A549 (cell line): ENCODE measurements at regions not wholly inside any gene's neighbourhood (a gene's known extent, or its start where the extent isn't known, plus 50 kb on each side); places are given as distances from the start of the nearest gene placed in this dataset.

Experiments
- ATAC-seq, 2 experiments: fragments of 200-7000 bp in 1 of 2; fragments of >200 bp in 1 of 2; cut with Nextera tagmentation in 1 of 2; cut with Tn5 transposase in 1 of 2; 3 replicates each; pipeline versions ENCODE4 v1.8.0 to v1.9.1; 2018 to 2020; ENCODE audit warnings: mild to moderate bottlenecking in 1 of 2, moderate library complexity in 1 of 2
- CTCF ChIA-PET: fragments of 300-600 bp; sonication (Branson Sonifier 250); formaldehyde crosslinking; extraction: SDS; loops from one replicate; lab custom pipeline; 2021; ENCODE audit warnings: antibody characterized with exemption, inconsistent platforms; lab: Yijun Ruan, JAX
- POLR2A ChIA-PET: fragments of 350-600 bp; formaldehyde crosslinking; extraction: SDS; loops from one replicate; lab custom pipeline; 2021; ENCODE audit warnings: antibody characterized with exemption, inconsistent platforms; lab: Yijun Ruan, JAX
- DNase-seq, 2 experiments: peaks; one replicate each; pipeline versions ENCODE4 v3.0.0 to v3.0.0-alpha.2; 2011 to 2016; ENCODE audit warnings: low read depth in 1 of 2, low spot score in 1 of 2
- FAIRE-seq: peaks from 2 replicates; lab custom pipeline; 2011; peaks lifted over from hg19 to GRCh38; lab: Jason Lieb, UNC
- H3K27ac ChIP-seq, 2 experiments: fragments of >200 bp; sonication (Bioruptor Twin); formaldehyde crosslinking; 3 replicates each; pipeline ENCODE4 v1.5.1; 2016 to 2017
- H3K4me1 ChIP-seq: fragments of >200 bp; sonication (Bioruptor Twin); formaldehyde crosslinking; 3 replicates; pipeline ENCODE4 v1.6.1; 2016
- H3K4me2 ChIP-seq: fragments of >200 bp; sonication (Bioruptor Twin); formaldehyde crosslinking; 3 replicates; pipeline ENCODE4 v1.6.1; 2016
- H3K4me3 ChIP-seq: fragments of >200 bp; sonication (Bioruptor Twin); formaldehyde crosslinking; 3 replicates; pipeline ENCODE4 v1.5.1; 2016
- H3K9me3 ChIP-seq: fragments of >200 bp; sonication (Bioruptor Twin); formaldehyde crosslinking; 3 replicates; pipeline ENCODE4 v1.6.1; 2016
- ATOH8 ChIP-seq: fragments of 250-450 bp; sonication (Bioruptor Pico); IDR thresholded peaks from 2 replicates; pipeline ENCODE4 v1.5.0; 2020; ENCODE audit warnings: low read depth, mild to moderate bottlenecking, moderate library complexity
- CBX8 ChIP-seq: fragments of 200-600 bp; sonication (generic); IDR thresholded peaks from 2 replicates; pipeline ENCODE4 v1.6.1; 2016
- EHF ChIP-seq: fragments of 250-450 bp; sonication (Bioruptor Pico); IDR thresholded peaks from 2 replicates; pipeline ENCODE4 v1.5.0; 2020; ENCODE audit warnings: mild to moderate bottlenecking
- FOSB ChIP-seq: fragments of 250-450 bp; sonication (Bioruptor Pico); IDR thresholded peaks from 2 replicates; pipeline ENCODE4 v1.5.0; 2020; ENCODE audit warnings: mild to moderate bottlenecking, moderate library complexity
- FOSL2 ChIP-seq, 2 experiments: fragments of 450-650 bp in 1 of 2; fragments of >200 bp in 1 of 2; sonication (Bioruptor Twin) in 1 of 2; formaldehyde crosslinking; IDR thresholded peaks; 2 replicates each; pipeline versions ENCODE4 v1.5.0 to v1.6.1; 2016 to 2020; ENCODE audit warnings: mild to moderate bottlenecking in 1 of 2, moderate library complexity in 1 of 2
- HDAC2 ChIP-seq: fragments of 200-600 bp; sonication (generic); IDR thresholded peaks from 2 replicates; pipeline ENCODE4 v1.6.1; 2016
- HMGXB4 ChIP-seq: fragments of 250-450 bp; sonication (Bioruptor Pico); IDR thresholded peaks from 2 replicates; pipeline ENCODE4 v1.5.0; 2021; ENCODE audit warnings: mild to moderate bottlenecking, moderate library complexity, borderline replicate concordance
- MAX ChIP-seq: IDR thresholded peaks from 2 replicates; pipeline ENCODE4 v1.6.1; 2012
- MAZ ChIP-seq: fragments of 150-350 bp; IDR thresholded peaks from 2 replicates; pipeline ENCODE4 v1.6.1; 2014; ENCODE audit warnings: antibody characterized with exemption, low read depth, low read length, borderline replicate concordance
- MYC ChIP-seq: IDR thresholded peaks from 2 replicates; pipeline ENCODE4 v1.6.1; 2012; ENCODE audit warnings: mild to moderate bottlenecking, inconsistent platforms, low read length, improper control_type of control experiment, borderline replicate concordance
- NR3C1 ChIP-seq: fragments of >200 bp; sonication (Bioruptor Twin); formaldehyde crosslinking; IDR thresholded peaks from 3 replicates; pipeline ENCODE4 v1.6.1; 2017
- PHF8 ChIP-seq: fragments of 200-600 bp; sonication (generic); IDR thresholded peaks from 2 replicates; pipeline ENCODE4 v1.6.1; 2016; ENCODE audit warnings: low read depth, mild to moderate bottlenecking, antibody characterized with exemption, moderate library complexity, borderline replicate concordance
- USF2 ChIP-seq: fragments of 450-650 bp; IDR thresholded peaks from 2 replicates; pipeline ENCODE4 v1.6.1; 2014; ENCODE audit warnings: antibody characterized with exemption
- WGBS: methylation state at CpG from one replicate; pipeline ENCODE4 v1.1.6; 2017; ENCODE audit errors: missing lambda C conversion rate; 5-methylcytosine and 5-hydroxymethylcytosine counted together

GRCh38 chr10:3689871-3690510 is 95.0 kb downstream of the KLF6 start:
- no peak overlapping the region for H3K4me2 ChIP-seq
- DNase-seq: peak in 1 of 2 experiments; percentile 17
- TF ChIP-seq HMGXB4 (CRISPR knock-in tag) (no peak), MYC (no peak), PHF8 (no peak), FOSL2 (IDR thresholded peaks at IDR 0.05) (no peak), FOSL2 (CRISPR knock-in tag; IDR thresholded peaks at IDR 0.05) (0 out of 2 replicates have a peak, but pooled peaks have one; percentile 21)
- TF ChIP-seq, all 56 proteins: peak for 1
- H3K9me3 ChIP-seq: no peaks in the 10 kb centered on the region
- ATAC-seq (peak in 1 of 2 experiments; percentile 39; a peak in 2 of 6 replicates), FAIRE-seq (no peak)
- H3K4me3 ChIP-seq: no peak overlapping the region
- 43% methylated on average over 5 of the region's 5 CpGs for WGBS
- peaks cover 6% of the 10 kb centered on the region; the same call in 2 of the 3 replicates for H3K4me1 ChIP-seq
- ChIA-PET CTCF (interaction anchor here (0.7 to 1.0 kb wide), 2 partner anchors 9 to 10 kb away, joined by 3 read pairs; no protein-coding TSS in a partner anchor), POLR2A (no interaction called here)
- no peak overlapping the region for H3K27ac ChIP-seq

- ChIA-PET POLR2A (no interaction called here), CTCF (no interaction called here)
- DNase-seq (no peak), FAIRE-seq (no peak), ATAC-seq (no peak)
- peaks cover 6% of the 10 kb centered on the region; the same call in 2 of the 3 replicates for H3K4me1 ChIP-seq
- no peak overlapping the region for H3K4me3 ChIP-seq
- no peak overlapping the region for H3K27ac ChIP-seq
- H3K9me3 ChIP-seq: no peaks in the 10 kb centered on the region
- no peak overlapping the region for H3K4me2 ChIP-seq
- TF ChIP-seq ATOH8 (no peak), NR3C1 (no peak), EHF (CRISPR knock-in tag) (no peak), MAX (no peak)
- whole genome bisulfite sequencing: 47% methylated on average over 5 of the region's 5 CpGs
Observed at GRCh38 chr10:3687510-3688081, 97.4 kb downstream of the KLF6 start.

- no peak for FAIRE-seq
- CTCF ChIA-PET: interaction anchor here (1.0 kb wide), 1 partner anchor 24 kb away, joined by 3 read pairs; no protein-coding TSS in a partner anchor
Observed at GRCh38 chr10:3685384-3685783, 99.6 kb downstream of the KLF6 start.

More at GRCh38 chr10:3685384-3685783, 99.6 kb downstream of the KLF6 start:
- H3K4me3 ChIP-seq: no peak overlapping the region
- no peak overlapping the region for H3K4me2 ChIP-seq
- H3K27ac ChIP-seq: no peak overlapping the region
- WGBS: 57% methylated on average over 3 of the region's 3 CpGs
- DNase-seq: no peak
- H3K4me1 ChIP-seq: peaks cover 6% of the 10 kb centered on the region; the same call in 2 of the 3 replicates
- POLR2A ChIA-PET: no interaction called here
- H3K9me3 ChIP-seq: no peaks in the 10 kb centered on the region
- TF ChIP-seq FOSB (CRISPR knock-in tag) (no peak), MAX (no peak), MYC (no peak), MAZ (no peak), CBX8 (no peak), HDAC2 (no peak), USF2 (no peak)
- ATAC-seq: no peak
